Thyroid gland (tissue), 4 donors: ENCODE measurements at regions not wholly inside any gene's neighbourhood (a gene's known extent, or its start where the extent isn't known, plus 50 kb on each side); places are given as distances from the start of the nearest gene placed in this dataset.

Source experiments
- POLR2A ChIP-seq, 2 donors: fragments of 450-650 bp; IDR thresholded peaks; one replicate each; pipeline ENCODE4 v1.6.1; 2017; ENCODE audit warnings: antibody characterized with exemption in 2 of 2, mild to moderate bottlenecking in 2 of 2, moderate library complexity in 1 of 2
- TF ChIP-seq, protein P1 (sequence below), 6 experiments: fragments of 200-600 bp in 3 of 6; fragments of 450-650 bp in 3 of 6; sonication (generic) in 3 of 6; IDR thresholded peaks; one replicate each; pipeline ENCODE4 v1.5.1; 2016 to 2019; ENCODE audit warnings: antibody characterized with exemption in 6 of 6, mild to moderate bottlenecking in 2 of 6, inconsistent platforms in 1 of 6, moderate library complexity in 1 of 6

GRCh38 chr5:57839025-57839424 is 356.4 kb upstream of the ACTBL2 start:
- TF ChIP-seq, protein P1, sequence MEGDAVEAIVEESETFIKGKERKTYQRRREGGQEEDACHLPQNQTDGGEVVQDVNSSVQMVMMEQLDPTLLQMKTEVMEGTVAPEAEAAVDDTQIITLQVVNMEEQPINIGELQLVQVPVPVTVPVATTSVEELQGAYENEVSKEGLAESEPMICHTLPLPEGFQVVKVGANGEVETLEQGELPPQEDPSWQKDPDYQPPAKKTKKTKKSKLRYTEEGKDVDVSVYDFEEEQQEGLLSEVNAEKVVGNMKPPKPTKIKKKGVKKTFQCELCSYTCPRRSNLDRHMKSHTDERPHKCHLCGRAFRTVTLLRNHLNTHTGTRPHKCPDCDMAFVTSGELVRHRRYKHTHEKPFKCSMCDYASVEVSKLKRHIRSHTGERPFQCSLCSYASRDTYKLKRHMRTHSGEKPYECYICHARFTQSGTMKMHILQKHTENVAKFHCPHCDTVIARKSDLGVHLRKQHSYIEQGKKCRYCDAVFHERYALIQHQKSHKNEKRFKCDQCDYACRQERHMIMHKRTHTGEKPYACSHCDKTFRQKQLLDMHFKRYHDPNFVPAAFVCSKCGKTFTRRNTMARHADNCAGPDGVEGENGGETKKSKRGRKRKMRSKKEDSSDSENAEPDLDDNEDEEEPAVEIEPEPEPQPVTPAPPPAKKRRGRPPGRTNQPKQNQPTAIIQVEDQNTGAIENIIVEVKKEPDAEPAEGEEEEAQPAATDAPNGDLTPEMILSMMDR (IDR thresholded peaks at IDR 0.05), result no peak
- TF ChIP-seq POLR2A (IDR thresholded peaks at IDR 0.05), result no peak
